D721Med (cell line): ENCODE measurements at regions not wholly inside any gene's neighbourhood (a gene's known extent, or its start where the extent isn't known, plus 50 kb on each side); places are given as distances from the start of the nearest gene placed in this dataset.
"Not testable (repeated sequence)": the region's sequence is repeated elsewhere in the genome, so short reads cannot be mapped to it uniquely, and the experiment has no call there.

Experiments
- DNase-seq: peaks from one replicate; pipeline ENCODE4 v3.0.0; 2011; ENCODE audit warnings: low spot score; ENCODE audit not compliant: insufficient read length
- FAIRE-seq: peaks from 2 replicates; lab custom pipeline; 2011; peaks lifted over from hg19 to GRCh38; lab: Jason Lieb, UNC
- TF ChIP-seq, protein P1 (sequence below): IDR thresholded peaks from 2 replicates; pipeline ENCODE4 v1.5.1; 2012; ENCODE audit warnings: mild to moderate bottlenecking, control low read depth; ENCODE audit not compliant: insufficient read depth; ENCODE audit errors: missing control alignments

DNA sequence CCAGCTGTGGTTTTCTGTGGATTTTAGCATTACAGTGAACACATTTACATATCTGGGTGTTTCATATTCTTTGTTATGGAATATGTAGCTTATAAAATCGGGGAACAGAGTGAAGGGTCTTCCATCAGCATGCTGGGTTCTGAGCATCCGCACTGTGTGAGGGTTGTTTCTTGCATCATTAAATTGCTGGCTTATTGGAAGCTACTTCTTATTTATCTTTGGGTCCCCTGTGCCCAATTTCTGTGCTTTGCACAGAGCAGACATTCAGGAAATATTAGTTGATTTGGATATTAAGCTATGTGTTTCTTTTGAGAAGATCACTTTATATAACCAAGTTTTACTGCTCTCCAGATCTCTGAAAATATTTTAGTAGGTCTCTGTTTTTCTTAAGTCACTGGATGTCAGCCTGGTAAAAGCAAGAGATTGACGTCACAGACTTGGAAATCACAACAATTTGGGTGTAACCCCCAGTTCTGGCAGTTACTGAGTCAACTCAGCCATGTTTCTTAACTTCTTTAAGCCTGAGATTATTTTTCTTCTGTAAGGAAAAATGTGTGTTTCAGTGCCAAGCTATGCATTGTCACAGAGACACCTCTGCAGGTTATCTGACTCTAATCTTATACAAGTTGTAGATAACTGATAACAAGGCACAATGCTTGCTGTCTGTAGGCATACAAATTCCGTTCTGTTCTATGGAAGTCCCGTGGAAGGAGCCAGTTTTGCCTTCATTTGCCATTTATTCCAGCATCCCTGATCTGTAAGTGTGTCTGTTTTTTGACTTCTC, 258.3 kb upstream of the KAZN start:
- DNase-seq (no peak), FAIRE-seq (no peak)
- TF ChIP-seq, protein P1, sequence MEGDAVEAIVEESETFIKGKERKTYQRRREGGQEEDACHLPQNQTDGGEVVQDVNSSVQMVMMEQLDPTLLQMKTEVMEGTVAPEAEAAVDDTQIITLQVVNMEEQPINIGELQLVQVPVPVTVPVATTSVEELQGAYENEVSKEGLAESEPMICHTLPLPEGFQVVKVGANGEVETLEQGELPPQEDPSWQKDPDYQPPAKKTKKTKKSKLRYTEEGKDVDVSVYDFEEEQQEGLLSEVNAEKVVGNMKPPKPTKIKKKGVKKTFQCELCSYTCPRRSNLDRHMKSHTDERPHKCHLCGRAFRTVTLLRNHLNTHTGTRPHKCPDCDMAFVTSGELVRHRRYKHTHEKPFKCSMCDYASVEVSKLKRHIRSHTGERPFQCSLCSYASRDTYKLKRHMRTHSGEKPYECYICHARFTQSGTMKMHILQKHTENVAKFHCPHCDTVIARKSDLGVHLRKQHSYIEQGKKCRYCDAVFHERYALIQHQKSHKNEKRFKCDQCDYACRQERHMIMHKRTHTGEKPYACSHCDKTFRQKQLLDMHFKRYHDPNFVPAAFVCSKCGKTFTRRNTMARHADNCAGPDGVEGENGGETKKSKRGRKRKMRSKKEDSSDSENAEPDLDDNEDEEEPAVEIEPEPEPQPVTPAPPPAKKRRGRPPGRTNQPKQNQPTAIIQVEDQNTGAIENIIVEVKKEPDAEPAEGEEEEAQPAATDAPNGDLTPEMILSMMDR, result no peak

DNA sequence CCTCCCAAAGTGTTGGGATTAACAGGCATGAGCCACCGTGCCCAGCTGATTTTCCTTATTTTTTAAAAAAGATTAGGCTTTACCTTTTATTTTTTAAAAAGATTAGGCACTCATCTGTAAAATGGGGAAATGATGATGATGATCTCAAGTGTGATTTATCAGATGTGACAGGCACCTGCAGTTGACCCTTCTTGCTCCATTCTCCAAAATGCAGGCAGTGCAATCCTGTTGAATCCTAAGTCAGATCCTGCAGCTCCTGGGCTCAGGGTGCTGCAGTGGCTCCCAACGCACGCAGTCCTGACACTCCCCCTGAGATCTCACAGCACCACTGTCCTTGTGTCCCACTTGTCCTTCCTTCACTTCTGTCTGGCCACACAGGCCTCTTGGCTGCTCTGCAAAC, 257.3 kb upstream of the KAZN start:
- no peak for FAIRE-seq
- DNase-seq, result no peak
- TF ChIP-seq, protein P1, result no peak

- TF ChIP-seq, protein P1, result no peak
- FAIRE-seq (no peak), DNase-seq (no peak)
Observed at GRCh38 chr1:14345946-14346550, 252.4 kb upstream of the KAZN start.

- TF ChIP-seq, protein P1, result no peak
- DNase-seq (no peak), FAIRE-seq (no peak)
Observed at GRCh38 chr1:14347186-14347585, 251.3 kb upstream of the KAZN start.

GRCh38 chr1:14347776-14348175, 250.7 kb upstream of the KAZN start:
- no peak for DNase-seq
- TF ChIP-seq, protein P1, result no peak
- FAIRE-seq, result no peak

GRCh38 chr1:14350197-14350596, 248.3 kb upstream of the KAZN start:
- no peak for FAIRE-seq
- TF ChIP-seq, protein P1, result no peak
- DNase-seq, result no peak

DNA sequence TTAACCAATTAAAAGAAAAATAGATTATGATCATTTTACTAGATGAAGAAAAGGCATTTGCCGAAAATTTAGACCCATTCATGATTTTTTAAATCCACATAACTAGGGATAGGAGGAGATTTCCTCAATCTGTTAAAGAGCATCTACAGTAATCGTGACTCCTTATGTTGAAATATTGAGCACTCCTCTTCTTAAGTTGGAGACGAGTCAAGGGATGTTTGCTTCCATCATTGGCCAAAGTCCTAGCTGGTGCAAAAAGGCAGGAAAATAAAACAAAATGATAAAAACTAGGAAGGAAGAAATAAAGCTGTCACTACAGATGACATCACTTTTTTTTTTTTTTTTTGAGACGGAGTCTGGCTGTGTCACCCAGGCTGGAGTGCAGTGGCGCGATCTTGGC, 245.6 kb upstream of the KAZN start:
- FAIRE-seq (no peak), DNase-seq (no peak)
- TF ChIP-seq, protein P1, result no peak

GRCh38 chr1:14361005-14361404, 237.5 kb upstream of the KAZN start:
- not testable (repeated sequence) for DNase-seq, FAIRE-seq
